ENCODE measurements at regions not wholly inside any gene's neighbourhood (a gene's known extent, or its start where the extent isn't known, plus 50 kb on each side); places are given as distances from the start of the nearest gene placed in this dataset.

DNA sequence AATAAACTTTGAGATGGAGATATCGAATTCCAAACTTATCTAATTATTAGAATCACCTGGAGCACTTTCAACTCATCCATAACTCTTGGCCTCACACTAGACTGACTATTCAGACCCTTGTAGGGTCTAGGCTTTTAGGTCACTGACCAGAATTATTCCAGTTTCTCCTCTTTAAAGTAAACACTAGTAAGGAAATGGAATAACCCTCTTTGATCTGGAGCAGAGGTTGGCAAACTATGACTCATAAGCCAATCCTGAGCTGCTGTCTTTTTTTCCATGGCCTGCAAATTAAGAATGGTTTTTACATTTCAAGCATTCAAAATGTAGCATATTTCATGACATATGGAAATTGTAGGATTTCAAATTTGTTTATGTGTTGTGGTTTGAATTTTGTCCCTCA lies 1601.9 kb downstream of the REEP3 start:
- DNase-seq, result no peak

GRCh38 chr10:65125212-65125611 lies 1604.0 kb downstream of the REEP3 start:
- no peak for TF ChIP-seq POLR2A (IDR thresholded peaks at IDR 0.05)
- TF ChIP-seq, protein P1, sequence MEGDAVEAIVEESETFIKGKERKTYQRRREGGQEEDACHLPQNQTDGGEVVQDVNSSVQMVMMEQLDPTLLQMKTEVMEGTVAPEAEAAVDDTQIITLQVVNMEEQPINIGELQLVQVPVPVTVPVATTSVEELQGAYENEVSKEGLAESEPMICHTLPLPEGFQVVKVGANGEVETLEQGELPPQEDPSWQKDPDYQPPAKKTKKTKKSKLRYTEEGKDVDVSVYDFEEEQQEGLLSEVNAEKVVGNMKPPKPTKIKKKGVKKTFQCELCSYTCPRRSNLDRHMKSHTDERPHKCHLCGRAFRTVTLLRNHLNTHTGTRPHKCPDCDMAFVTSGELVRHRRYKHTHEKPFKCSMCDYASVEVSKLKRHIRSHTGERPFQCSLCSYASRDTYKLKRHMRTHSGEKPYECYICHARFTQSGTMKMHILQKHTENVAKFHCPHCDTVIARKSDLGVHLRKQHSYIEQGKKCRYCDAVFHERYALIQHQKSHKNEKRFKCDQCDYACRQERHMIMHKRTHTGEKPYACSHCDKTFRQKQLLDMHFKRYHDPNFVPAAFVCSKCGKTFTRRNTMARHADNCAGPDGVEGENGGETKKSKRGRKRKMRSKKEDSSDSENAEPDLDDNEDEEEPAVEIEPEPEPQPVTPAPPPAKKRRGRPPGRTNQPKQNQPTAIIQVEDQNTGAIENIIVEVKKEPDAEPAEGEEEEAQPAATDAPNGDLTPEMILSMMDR (IDR thresholded peaks at IDR 0.05), result no peak
- 58% methylated on average over 2 of the region's 2 CpGs for WGBS, 2 donors
- no peak for ATAC-seq
- Histone ChIP-seq H3K27ac (no peak overlapping the region), H3K36me3 (replicated peaks in 1 of 2; ENCODE audit: insufficient read depth in 1 of 2, low read depth in 2 of 2) (no peaks in the 10 kb centered on the region), H3K4me3 (no peak overlapping the region), H3K4me1 (no peaks in the 10 kb centered on the region), H3K9me3 (no peaks in the 10 kb centered on the region), H3K27me3 (no peaks in the 10 kb centered on the region)
- DNase-seq, result no peak
- intact Hi-C loops (cut with DNase I), result no loop called here

More for the DNA sequence above, 1601.9 kb downstream of the REEP3 start:
- 61 to 82% methylated on average over 1 of the region's 1 CpG for WGBS, 2 donors
- intact Hi-C loops (cut with DNase I), result no loop called here
- TF ChIP-seq, protein P1 (IDR thresholded peaks at IDR 0.05), result no peak
- TF ChIP-seq POLR2A (IDR thresholded peaks at IDR 0.05), result no peak
- H3K4me3 ChIP-seq, result no peak overlapping the region
- no peaks in the 10 kb centered on the region for H3K36me3 ChIP-seq (replicated peaks in 1 of 2; ENCODE audit: insufficient read depth in 1 of 2, low read depth in 2 of 2)
- H3K27me3 ChIP-seq, result no peaks in the 10 kb centered on the region
- no peak overlapping the region for H3K27ac ChIP-seq
- H3K4me1 ChIP-seq, result no peaks in the 10 kb centered on the region
- H3K9me3 ChIP-seq, result no peaks in the 10 kb centered on the region
- ATAC-seq, result no peak

DNA sequence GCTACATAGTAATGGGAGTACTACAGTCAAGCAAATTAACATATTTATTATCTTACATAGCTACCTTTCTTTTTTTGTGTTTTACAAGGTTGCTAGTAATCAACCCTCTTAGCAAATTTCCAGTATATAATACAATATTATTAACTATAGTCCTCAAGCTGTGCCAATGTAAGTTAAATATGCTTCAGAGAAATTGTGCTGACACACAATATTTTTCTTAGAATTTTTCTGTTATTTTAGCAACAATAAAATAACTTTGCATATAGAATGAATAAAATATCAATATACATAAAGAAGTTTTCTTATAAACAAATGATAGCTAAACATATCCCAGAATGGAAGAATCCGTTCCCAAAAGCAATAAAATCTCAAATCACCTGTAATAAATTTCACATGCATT lies 1605.1 kb downstream of the REEP3 start:
- no peaks in the 10 kb centered on the region for H3K9me3 ChIP-seq
- H3K27me3 ChIP-seq, result no peaks in the 10 kb centered on the region
- intact Hi-C loops (cut with DNase I), result no loop called here
- no peak overlapping the region for H3K4me3 ChIP-seq
- no peak for TF ChIP-seq POLR2A (IDR thresholded peaks at IDR 0.05)
- TF ChIP-seq, protein P1 (IDR thresholded peaks at IDR 0.05), result no peak
- H3K27ac ChIP-seq, result no peak overlapping the region
- ATAC-seq, result no peak
- H3K36me3 ChIP-seq (replicated peaks in 1 of 2; ENCODE audit: insufficient read depth in 1 of 2, low read depth in 2 of 2), result no peaks in the 10 kb centered on the region
- WGBS, 2 donors, result 94 to 95% methylated on average over 1 of the region's 1 CpG
- DNase-seq, result no peak
- no peaks in the 10 kb centered on the region for H3K4me1 ChIP-seq

GRCh38 chr10:65128277-65128676 lies 1607.1 kb downstream of the REEP3 start:
- TF ChIP-seq POLR2A (IDR thresholded peaks at IDR 0.05), result no peak
- TF ChIP-seq, protein P1 (IDR thresholded peaks at IDR 0.05), result no peak
- Histone ChIP-seq H3K4me1 (no peaks in the 10 kb centered on the region), H3K4me3 (no peak overlapping the region), H3K27me3 (no peaks in the 10 kb centered on the region), H3K36me3 (replicated peaks in 1 of 2; ENCODE audit: insufficient read depth in 1 of 2, low read depth in 2 of 2) (no peaks in the 10 kb centered on the region), H3K27ac (no peak overlapping the region), H3K9me3 (no peaks in the 10 kb centered on the region)
- ATAC-seq (no peak), DNase-seq (no peak)
- 67 to 74% methylated on average over 2 of the region's 2 CpGs for WGBS, 2 donors
- intact Hi-C loops (cut with DNase I), result no loop called here

DNA sequence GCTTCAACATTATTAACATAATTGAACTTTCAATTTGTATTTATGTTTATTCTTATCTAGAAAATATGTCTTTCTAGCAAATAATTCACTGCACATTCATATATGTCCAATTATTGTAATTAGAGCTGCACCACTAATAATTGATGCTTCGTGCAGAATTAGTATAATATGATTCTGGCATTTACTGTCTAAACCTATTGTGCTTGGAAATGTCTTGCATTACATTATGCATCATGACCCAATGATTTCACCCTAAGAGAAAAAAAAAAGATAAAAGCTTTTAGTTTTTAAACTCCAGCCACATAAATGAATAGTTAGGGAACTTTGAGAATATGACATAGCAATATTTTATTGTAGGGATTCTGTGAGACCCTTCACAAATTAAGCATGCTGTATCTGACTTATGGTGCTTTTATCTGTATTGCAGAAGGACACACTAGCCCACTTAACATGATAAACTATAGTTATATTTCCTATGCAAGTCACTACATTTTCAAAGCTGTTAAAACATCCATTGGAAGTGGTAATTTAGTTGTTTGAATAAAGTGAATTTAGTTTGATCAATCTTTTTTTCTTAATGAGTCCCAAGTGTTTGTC lies 1609.1 kb downstream of the REEP3 start:
- no peaks in the 10 kb centered on the region for H3K9me3 ChIP-seq
- DNase-seq (no peak), ATAC-seq (no peak)
- intact Hi-C loops (cut with DNase I), result no loop called here
- H3K27me3 ChIP-seq, result no peaks in the 10 kb centered on the region
- TF ChIP-seq, protein P1 (IDR thresholded peaks at IDR 0.05), result no peak
- TF ChIP-seq POLR2A (IDR thresholded peaks at IDR 0.05), result no peak
- H3K36me3 ChIP-seq (replicated peaks in 1 of 2; ENCODE audit: insufficient read depth in 1 of 2, low read depth in 2 of 2), result no peaks in the 10 kb centered on the region
- no peak overlapping the region for H3K27ac ChIP-seq
- H3K4me1 ChIP-seq, result no peaks in the 10 kb centered on the region
- H3K4me3 ChIP-seq, result no peak overlapping the region
- WGBS, 2 donors, result 64 to 68% methylated on average over 1 of the region's 1 CpG

Data from body of pancreas (tissue), 4 donors.